Neural progenitor cell (in vitro differentiated cells): ENCODE measurements at regions not wholly inside any gene's neighbourhood (a gene's known extent, or its start where the extent isn't known, plus 50 kb on each side); places are given as distances from the start of the nearest gene placed in this dataset.

Source experiments
- EZH2 ChIP-seq: fragments of 200-600 bp; sonication (generic); IDR thresholded peaks from 2 replicates; pipeline ENCODE4 v1.6.1; 2017; ENCODE audit warnings: antibody characterized with exemption, mild to moderate bottlenecking, moderate library complexity
- TF ChIP-seq, protein P1 (sequence below): fragments of 200-600 bp; sonication (generic); IDR thresholded peaks from 2 replicates; pipeline ENCODE4 v1.5.1; 2017; ENCODE audit warnings: antibody characterized with exemption, mild to moderate bottlenecking

DNA sequence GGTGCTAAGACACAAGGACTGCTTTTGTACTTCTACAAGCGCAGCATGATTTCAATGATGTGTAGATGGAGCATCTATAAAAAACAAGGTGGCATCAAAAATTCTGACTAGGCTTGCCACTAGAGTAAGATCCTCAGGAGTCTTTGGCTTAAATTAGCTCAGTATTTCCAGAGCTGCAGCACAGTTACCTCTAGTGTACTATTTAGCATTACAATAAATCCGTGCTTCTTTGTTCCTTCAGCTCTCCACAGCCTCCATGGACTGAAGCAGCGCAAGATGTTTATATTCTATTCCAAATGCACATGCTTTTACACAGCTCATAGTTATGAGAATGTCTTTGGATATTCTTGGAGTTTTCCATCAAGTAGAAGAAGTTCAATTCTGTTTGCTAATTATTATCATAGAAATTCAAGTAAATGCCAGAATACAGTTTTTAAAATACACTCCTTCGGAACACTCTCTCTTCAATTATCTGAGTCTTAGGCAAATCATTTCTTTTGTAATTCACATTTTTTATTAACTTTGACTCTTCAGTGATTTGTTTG, 1133.0 kb upstream of the LRRTM1 start:
- TF ChIP-seq, protein P1, sequence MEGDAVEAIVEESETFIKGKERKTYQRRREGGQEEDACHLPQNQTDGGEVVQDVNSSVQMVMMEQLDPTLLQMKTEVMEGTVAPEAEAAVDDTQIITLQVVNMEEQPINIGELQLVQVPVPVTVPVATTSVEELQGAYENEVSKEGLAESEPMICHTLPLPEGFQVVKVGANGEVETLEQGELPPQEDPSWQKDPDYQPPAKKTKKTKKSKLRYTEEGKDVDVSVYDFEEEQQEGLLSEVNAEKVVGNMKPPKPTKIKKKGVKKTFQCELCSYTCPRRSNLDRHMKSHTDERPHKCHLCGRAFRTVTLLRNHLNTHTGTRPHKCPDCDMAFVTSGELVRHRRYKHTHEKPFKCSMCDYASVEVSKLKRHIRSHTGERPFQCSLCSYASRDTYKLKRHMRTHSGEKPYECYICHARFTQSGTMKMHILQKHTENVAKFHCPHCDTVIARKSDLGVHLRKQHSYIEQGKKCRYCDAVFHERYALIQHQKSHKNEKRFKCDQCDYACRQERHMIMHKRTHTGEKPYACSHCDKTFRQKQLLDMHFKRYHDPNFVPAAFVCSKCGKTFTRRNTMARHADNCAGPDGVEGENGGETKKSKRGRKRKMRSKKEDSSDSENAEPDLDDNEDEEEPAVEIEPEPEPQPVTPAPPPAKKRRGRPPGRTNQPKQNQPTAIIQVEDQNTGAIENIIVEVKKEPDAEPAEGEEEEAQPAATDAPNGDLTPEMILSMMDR, result no peak
- no peak for TF ChIP-seq EZH2
